ENCODE measurements at regions not wholly inside any gene's neighbourhood (a gene's known extent, or its start where the extent isn't known, plus 50 kb on each side); places are given as distances from the start of the nearest gene placed in this dataset.
"Not testable (repeated sequence)": the region's sequence is repeated elsewhere in the genome, so short reads cannot be mapped to it uniquely, and the experiment has no call there.

DNA sequence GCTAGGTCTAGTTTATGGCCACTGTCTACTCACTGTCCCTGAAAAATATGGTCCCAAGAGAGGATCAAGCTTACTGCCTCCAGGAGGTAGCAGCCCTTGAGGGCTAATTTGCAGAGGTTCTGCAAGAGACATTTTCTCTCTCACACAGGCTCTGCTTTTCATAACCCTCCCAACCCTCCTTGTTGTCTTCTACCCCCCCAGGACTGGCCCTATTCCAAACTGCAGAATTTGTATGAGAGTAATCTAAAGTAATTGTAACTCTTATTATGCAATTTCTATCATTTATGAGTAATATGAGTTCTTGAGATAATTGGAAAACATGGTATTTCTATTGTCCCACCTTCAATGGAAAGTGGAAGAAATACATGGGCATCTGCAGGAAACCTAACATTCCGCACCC, 70.4 kb upstream of the CD55 start:
- no peaks in the 10 kb centered on the region for H3K4me1 ChIP-seq
- intact Hi-C loops (cut with DNase I; ENCODE audit: low total_unique reads): no loop called here
- H3K9me3 ChIP-seq: peaks cover 0 to 4% of the 10 kb centered on the region in 2 donors
- DNase-seq (ENCODE audit: low spot score in 2 of 2): no peak
- H3K27me3 ChIP-seq: no peaks in the 10 kb centered on the region
- H3K4me3 ChIP-seq: no peak overlapping the region
- no peak overlapping the region for H3K27ac ChIP-seq
- TF ChIP-seq, protein P1, sequence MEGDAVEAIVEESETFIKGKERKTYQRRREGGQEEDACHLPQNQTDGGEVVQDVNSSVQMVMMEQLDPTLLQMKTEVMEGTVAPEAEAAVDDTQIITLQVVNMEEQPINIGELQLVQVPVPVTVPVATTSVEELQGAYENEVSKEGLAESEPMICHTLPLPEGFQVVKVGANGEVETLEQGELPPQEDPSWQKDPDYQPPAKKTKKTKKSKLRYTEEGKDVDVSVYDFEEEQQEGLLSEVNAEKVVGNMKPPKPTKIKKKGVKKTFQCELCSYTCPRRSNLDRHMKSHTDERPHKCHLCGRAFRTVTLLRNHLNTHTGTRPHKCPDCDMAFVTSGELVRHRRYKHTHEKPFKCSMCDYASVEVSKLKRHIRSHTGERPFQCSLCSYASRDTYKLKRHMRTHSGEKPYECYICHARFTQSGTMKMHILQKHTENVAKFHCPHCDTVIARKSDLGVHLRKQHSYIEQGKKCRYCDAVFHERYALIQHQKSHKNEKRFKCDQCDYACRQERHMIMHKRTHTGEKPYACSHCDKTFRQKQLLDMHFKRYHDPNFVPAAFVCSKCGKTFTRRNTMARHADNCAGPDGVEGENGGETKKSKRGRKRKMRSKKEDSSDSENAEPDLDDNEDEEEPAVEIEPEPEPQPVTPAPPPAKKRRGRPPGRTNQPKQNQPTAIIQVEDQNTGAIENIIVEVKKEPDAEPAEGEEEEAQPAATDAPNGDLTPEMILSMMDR (IDR thresholded peaks at IDR 0.05): no peak
- TF ChIP-seq POLR2AphosphoS5 (IDR thresholded peaks at IDR 0.05) (no peak), POLR2A (IDR thresholded peaks at IDR 0.05) (no peak)
- H3K36me3 ChIP-seq: no peaks in the 10 kb centered on the region

DNA sequence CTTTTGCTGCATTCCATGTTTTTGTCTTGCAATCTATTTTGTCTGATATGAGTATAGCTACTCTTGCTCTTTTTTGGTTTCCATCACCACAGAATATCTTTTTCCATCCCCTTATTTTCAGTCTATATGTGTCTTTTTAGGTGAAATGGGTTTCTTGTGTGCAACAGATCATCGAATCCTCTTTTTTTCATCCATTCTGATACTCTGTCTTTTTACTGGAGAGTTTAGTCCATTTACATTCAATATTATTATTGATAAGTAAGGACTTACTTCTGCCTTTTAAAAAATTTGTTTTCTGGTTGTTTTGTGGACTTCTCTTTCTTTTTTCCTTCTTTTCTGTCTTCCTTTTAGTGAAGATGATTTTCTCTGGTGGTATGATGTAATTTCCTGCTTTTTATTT, 64.6 kb upstream of the CD55 start:
- no peak overlapping the region for H3K27ac ChIP-seq
- no peak for DNase-seq (ENCODE audit: low spot score in 2 of 2)
- TF ChIP-seq POLR2AphosphoS5 (IDR thresholded peaks at IDR 0.05) (no peak), POLR2A (IDR thresholded peaks at IDR 0.05) (no peak)
- TF ChIP-seq, protein P1 (IDR thresholded peaks at IDR 0.05): no peak
- H3K9me3 ChIP-seq: peaks cover 0 to 4% of the 10 kb centered on the region in 2 donors
- H3K27me3 ChIP-seq: no peaks in the 10 kb centered on the region
- H3K4me3 ChIP-seq: no peak overlapping the region
- H3K4me1 ChIP-seq: no peaks in the 10 kb centered on the region
- H3K36me3 ChIP-seq: no peaks in the 10 kb centered on the region
- intact Hi-C loops (cut with DNase I; ENCODE audit: low total_unique reads): no loop called here

DNA sequence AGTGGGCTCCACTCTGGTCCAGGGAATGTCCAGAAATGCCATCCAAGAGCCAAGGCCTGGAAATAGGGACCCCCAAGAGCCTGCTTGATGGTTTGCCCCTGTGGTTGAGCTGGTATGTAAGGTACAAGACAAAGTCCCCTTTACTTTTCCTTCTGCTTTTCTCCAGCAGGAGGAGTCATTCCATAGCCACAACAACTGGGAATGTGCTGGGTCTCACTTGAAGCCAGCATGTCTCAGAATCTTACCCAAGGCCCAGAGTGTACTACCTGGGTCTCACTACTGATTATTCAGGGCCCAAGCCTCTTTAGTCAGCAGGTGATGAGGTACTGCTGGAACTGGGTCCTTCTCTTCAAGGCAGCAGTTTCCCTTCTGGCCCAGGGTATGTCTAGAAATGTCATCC, 62.1 kb upstream of the CD55 start:
- no peaks in the 10 kb centered on the region for H3K4me1 ChIP-seq
- no peaks in the 10 kb centered on the region for H3K27me3 ChIP-seq
- H3K9me3 ChIP-seq: no peaks in the 10 kb centered on the region
- TF ChIP-seq, protein P1 (IDR thresholded peaks at IDR 0.05): peak in 2 of 3 donors; percentile 43 to 54
- TF ChIP-seq POLR2A (IDR thresholded peaks at IDR 0.05): no peak
- no peaks in the 10 kb centered on the region for H3K36me3 ChIP-seq
- no peak overlapping the region for H3K4me3 ChIP-seq
- H3K27ac ChIP-seq: no peak overlapping the region
- no peak for DNase-seq (ENCODE audit: low spot score in 2 of 2)
- intact Hi-C loops (cut with DNase I; ENCODE audit: low total_unique reads): no loop called here

DNA sequence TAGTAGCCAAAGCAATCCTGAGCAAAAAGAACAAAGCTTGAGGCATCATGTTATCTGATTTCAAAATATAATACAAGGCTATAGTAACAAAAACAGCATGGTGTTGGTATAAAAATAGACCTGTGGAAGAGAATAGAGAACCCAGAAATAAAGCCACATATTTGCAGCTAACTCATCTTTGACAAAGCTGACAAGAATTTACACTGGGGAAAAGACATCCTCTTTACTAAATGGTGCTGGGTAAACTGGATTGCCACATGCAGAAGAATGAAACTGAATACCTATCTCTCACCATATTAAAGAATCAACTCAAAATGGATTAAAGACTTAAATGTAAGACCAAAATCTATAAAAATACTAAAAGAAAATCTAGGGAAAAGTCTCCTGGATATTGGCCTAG, 59.5 kb upstream of the CD55 start:
- no peaks in the 10 kb centered on the region for H3K27me3 ChIP-seq
- no peak for DNase-seq (ENCODE audit: low spot score in 2 of 2)
- no peak overlapping the region for H3K4me3 ChIP-seq
- H3K36me3 ChIP-seq: no peaks in the 10 kb centered on the region
- no peak overlapping the region for H3K27ac ChIP-seq
- no peaks in the 10 kb centered on the region for H3K9me3 ChIP-seq
- intact Hi-C loops (cut with DNase I; ENCODE audit: low total_unique reads): no loop called here
- TF ChIP-seq, protein P1 (IDR thresholded peaks at IDR 0.05): no peak
- TF ChIP-seq POLR2AphosphoS5 (IDR thresholded peaks at IDR 0.05) (no peak), POLR2A (IDR thresholded peaks at IDR 0.05) (no peak)
- no peaks in the 10 kb centered on the region for H3K4me1 ChIP-seq

DNA sequence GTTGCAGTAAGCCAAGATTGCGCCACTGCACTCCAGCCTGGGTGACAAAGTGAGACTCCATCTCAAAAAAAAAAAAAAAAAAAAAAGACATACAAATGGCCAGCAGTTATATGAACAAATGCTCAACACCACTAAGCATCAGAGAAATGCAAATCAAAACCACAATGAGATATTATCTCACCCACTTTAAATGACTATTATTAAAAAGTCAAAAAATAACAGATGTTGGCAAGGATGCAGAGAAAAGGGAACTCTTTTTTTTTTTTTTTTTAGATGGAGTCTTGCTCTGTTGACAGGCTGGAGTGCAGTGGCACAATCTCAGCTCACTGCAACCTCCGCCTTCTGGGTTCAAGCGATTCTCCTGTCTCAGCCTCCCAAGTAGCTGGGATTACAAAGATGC, 58.6 kb upstream of the CD55 start:
- intact Hi-C loops (cut with DNase I; ENCODE audit: low total_unique reads); H3K4me1 ChIP-seq; H3K9me3 ChIP-seq; H3K27me3 ChIP-seq; H3K4me3 ChIP-seq; H3K27ac ChIP-seq; DNase-seq (ENCODE audit: low spot score in 2 of 2); H3K36me3 ChIP-seq: not testable (repeated sequence)

GRCh38 chr1:207264663-207265252, 56.7 kb upstream of the CD55 start:
- Histone ChIP-seq H3K36me3 (no peaks in the 10 kb centered on the region), H3K27ac (no peak overlapping the region), H3K4me3 (no peak overlapping the region), H3K27me3 (no peaks in the 10 kb centered on the region), H3K9me3 (no peaks in the 10 kb centered on the region), H3K4me1 (no peaks in the 10 kb centered on the region)
- intact Hi-C loops (cut with DNase I; ENCODE audit: low total_unique reads): no loop called here
- TF ChIP-seq POLR2A (IDR thresholded peaks at IDR 0.05) (no peak), POLR2AphosphoS5 (IDR thresholded peaks at IDR 0.05) (no peak)
- TF ChIP-seq, protein P1 (IDR thresholded peaks at IDR 0.05): no peak
- DNase-seq (ENCODE audit: low spot score in 2 of 2): no peak

Measured in breast epithelium (tissue), 4 donors.